Loucy (cell line): ENCODE measurements at regions not wholly inside any gene's neighbourhood (a gene's known extent, or its start where the extent isn't known, plus 50 kb on each side); places are given as distances from the start of the nearest gene placed in this dataset.
"Not testable (repeated sequence)": the region's sequence is repeated elsewhere in the genome, so short reads cannot be mapped to it uniquely, and the experiment has no call there.

Source experiments
- H2AFZ ChIP-seq: fragments of 200-600 bp; sonication (generic); 2 replicates; pipeline ENCODE4 v1.6.0; 2016; ENCODE audit warnings: antibody characterized with exemption, mild to moderate bottlenecking, low read length, moderate library complexity
- H3F3A ChIP-seq: fragments of 200-600 bp; 2 replicates; pipeline ENCODE4 v1.6.0; 2016; ENCODE audit warnings: antibody characterized with exemption, low read depth, mild to moderate bottlenecking
- H3K27me3 ChIP-seq: fragments of 200-600 bp; sonication (generic); 2 replicates; pipeline ENCODE4 v1.6.1; 2014; ENCODE audit warnings: low read length, mild to moderate bottlenecking; ENCODE audit not compliant: insufficient read depth, poor library complexity, severe bottlenecking
- H3K36me3 ChIP-seq: fragments of 200-600 bp; sonication (generic); 2 replicates; pipeline ENCODE4 v1.6.1; 2016; ENCODE audit warnings: low read length; ENCODE audit not compliant: insufficient read depth
- H3K4me1 ChIP-seq: fragments of 200-600 bp; sonication (generic); 2 replicates; pipeline ENCODE4 v1.5.1; 2014; ENCODE audit warnings: low read length, mild to moderate bottlenecking; ENCODE audit not compliant: insufficient read depth, poor library complexity, severe bottlenecking
- H3K4me2 ChIP-seq: fragments of 200-600 bp; sonication (generic); 2 replicates; pipeline ENCODE4 v1.6.0; 2014; ENCODE audit warnings: antibody characterized with exemption, low read length, low read depth, mild to moderate bottlenecking; ENCODE audit not compliant: poor library complexity, severe bottlenecking
- H3K4me3 ChIP-seq: fragments of 200-600 bp; sonication (generic); 2 replicates; pipeline ENCODE4 v1.5.1; 2014; ENCODE audit warnings: low read length, mild to moderate bottlenecking, mixed read lengths; ENCODE audit not compliant: poor library complexity, severe bottlenecking
- H3K79me2 ChIP-seq: fragments of 200-600 bp; sonication (generic); 2 replicates; pipeline ENCODE4 v1.6.1; 2014; ENCODE audit warnings: low read length; ENCODE audit not compliant: insufficient read depth
- H3K9ac ChIP-seq: fragments of 200-600 bp; sonication (generic); 2 replicates; pipeline ENCODE4 v1.6.0; 2014; ENCODE audit warnings: mild to moderate bottlenecking, low read depth, low read length, moderate library complexity; ENCODE audit not compliant: poor library complexity, severe bottlenecking
- H3K9me2 ChIP-seq: fragments of 200-600 bp; sonication (generic); replicated peaks from 2 replicates; pipeline ENCODE4 v1.6.1; 2016; ENCODE audit warnings: low read depth, low read length, mixed read lengths
- H3K9me3 ChIP-seq: fragments of 200-600 bp; sonication (generic); 2 replicates; pipeline ENCODE4 v1.6.1; 2014; ENCODE audit warnings: mild to moderate bottlenecking, antibody characterized with exemption, low read length, low read depth; ENCODE audit not compliant: insufficient read depth
- H4K20me1 ChIP-seq: fragments of 200-600 bp; sonication (generic); 2 replicates; pipeline ENCODE4 v1.6.0; 2014; ENCODE audit warnings: antibody characterized with exemption, low read length, mild to moderate bottlenecking; ENCODE audit not compliant: insufficient read depth, poor library complexity, severe bottlenecking
- TF ChIP-seq, protein P1 (sequence below): fragments of 200-600 bp; sonication (generic); conservative IDR thresholded peaks from 2 replicates; pipeline ENCODE4 v1.5.1; 2014; ENCODE audit warnings: mild to moderate bottlenecking, antibody characterized with exemption, low read length

DNA sequence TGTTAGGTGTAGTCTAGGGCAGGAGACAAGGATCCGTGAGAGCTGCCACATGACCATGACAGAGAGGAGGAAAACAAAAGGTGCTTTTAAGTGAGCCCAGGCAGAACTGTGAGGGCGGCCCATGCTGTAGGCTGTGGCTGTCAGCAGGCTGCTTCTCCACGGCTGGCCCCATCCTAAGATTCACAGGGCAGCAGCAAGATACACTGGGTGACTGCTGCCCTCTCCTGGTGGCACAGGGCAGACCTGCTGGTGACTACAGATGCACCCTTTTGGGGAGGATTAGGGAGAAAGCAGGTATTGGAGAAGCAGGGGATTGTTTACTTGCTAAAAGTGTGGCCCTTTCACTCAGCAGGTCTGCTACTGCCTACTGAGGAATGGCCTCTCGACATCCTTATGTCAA lies 112.2 kb upstream of the CCZ1B start:
- not testable (repeated sequence) for H3F3A ChIP-seq, H3K4me3 ChIP-seq, H3K4me2 ChIP-seq, H3K9ac ChIP-seq, H3K79me2 ChIP-seq, H3K36me3 ChIP-seq, H3K9me3 ChIP-seq, H3K4me1 ChIP-seq, H2AFZ ChIP-seq, H3K27me3 ChIP-seq, H3K9me2 ChIP-seq, H4K20me1 ChIP-seq
- TF ChIP-seq, protein P1, sequence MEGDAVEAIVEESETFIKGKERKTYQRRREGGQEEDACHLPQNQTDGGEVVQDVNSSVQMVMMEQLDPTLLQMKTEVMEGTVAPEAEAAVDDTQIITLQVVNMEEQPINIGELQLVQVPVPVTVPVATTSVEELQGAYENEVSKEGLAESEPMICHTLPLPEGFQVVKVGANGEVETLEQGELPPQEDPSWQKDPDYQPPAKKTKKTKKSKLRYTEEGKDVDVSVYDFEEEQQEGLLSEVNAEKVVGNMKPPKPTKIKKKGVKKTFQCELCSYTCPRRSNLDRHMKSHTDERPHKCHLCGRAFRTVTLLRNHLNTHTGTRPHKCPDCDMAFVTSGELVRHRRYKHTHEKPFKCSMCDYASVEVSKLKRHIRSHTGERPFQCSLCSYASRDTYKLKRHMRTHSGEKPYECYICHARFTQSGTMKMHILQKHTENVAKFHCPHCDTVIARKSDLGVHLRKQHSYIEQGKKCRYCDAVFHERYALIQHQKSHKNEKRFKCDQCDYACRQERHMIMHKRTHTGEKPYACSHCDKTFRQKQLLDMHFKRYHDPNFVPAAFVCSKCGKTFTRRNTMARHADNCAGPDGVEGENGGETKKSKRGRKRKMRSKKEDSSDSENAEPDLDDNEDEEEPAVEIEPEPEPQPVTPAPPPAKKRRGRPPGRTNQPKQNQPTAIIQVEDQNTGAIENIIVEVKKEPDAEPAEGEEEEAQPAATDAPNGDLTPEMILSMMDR, result peak; percentile 46

DNA sequence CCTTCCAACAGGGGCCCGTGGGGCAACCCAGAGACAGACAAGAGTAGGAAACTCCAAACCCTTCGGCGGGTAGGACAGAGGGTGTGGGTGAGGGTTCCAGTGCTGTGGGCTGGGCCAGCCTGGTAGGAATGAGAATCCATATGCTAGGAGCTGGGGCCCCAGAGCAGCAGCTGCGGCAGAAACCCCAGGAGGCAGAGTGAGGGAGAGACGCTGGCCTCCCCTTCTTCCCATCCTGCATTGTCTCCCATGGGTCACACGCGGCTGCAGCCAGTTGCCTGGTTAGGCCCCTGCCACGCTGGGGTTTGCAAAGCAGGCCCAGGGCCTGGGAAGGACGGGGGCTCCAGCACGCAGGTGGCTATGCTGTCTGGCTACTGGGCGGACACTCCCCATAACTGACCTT lies 113.1 kb upstream of the CCZ1B start:
- H3K4me3 ChIP-seq, H3F3A ChIP-seq, H3K27me3 ChIP-seq, H3K4me2 ChIP-seq, H4K20me1 ChIP-seq, H3K9me2 ChIP-seq, H2AFZ ChIP-seq, H3K9ac ChIP-seq, H3K4me1 ChIP-seq, H3K36me3 ChIP-seq, H3K79me2 ChIP-seq, H3K9me3 ChIP-seq: not testable (repeated sequence)

- H2AFZ ChIP-seq, H4K20me1 ChIP-seq, H3K27me3 ChIP-seq, H3K79me2 ChIP-seq, H3F3A ChIP-seq, H3K4me2 ChIP-seq, H3K36me3 ChIP-seq, H3K9ac ChIP-seq, H3K9me2 ChIP-seq, H3K4me1 ChIP-seq, H3K4me3 ChIP-seq, H3K9me3 ChIP-seq: not testable (repeated sequence)
These were observed 113.8 kb upstream of the CCZ1B start for GRCh38 chr7:6939896-6940295.

DNA sequence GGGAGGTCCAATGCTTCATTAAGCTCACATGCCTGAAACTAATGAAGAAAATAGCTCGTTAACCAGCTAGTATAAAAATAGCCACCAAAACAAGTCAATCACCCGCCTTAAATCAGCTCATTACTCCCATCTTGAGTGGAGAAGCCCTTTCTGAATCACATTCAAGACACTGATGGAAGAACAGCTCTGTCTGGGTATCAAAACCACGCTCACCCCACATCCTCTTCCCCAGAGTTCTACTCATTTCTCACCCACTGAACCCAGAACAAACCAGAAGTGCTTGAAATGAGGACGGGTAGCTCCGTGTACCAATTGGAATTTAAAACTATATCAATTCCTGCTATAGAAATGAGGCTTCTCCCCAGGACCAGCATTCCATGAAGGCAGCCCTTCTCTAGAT lies 120.8 kb upstream of the CCZ1B start:
- not testable (repeated sequence) for H2AFZ ChIP-seq, H3F3A ChIP-seq, H3K36me3 ChIP-seq, H3K4me3 ChIP-seq, H3K4me1 ChIP-seq, H3K4me2 ChIP-seq, H3K9ac ChIP-seq, H3K9me2 ChIP-seq, H3K9me3 ChIP-seq, H4K20me1 ChIP-seq, H3K79me2 ChIP-seq, H3K27me3 ChIP-seq

DNA sequence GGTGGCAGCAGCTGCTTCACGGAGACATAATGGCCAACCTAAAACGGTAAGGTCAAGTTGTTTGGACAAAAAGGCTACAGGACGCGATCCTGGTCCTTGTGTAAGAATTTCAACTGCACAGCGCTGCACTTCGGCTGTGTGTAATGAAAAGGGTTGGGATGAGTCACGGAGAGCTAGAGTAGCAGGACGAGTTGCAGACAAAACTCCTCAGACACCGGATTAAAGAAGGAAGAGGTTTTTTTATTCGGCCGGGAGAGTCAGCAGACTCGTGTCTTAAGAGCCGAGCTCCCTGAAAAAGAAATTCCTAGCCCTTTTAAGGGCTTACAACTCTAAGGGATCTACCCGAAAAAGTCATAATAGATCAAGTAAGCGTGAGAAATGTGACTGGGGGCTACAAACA lies 124.2 kb upstream of the CCZ1B start:
- H3K4me2 ChIP-seq, H3K4me3 ChIP-seq, H2AFZ ChIP-seq, H3K4me1 ChIP-seq, H3K79me2 ChIP-seq, H3K36me3 ChIP-seq, H3K9me3 ChIP-seq, H3K27me3 ChIP-seq, H3K9ac ChIP-seq, H4K20me1 ChIP-seq, H3F3A ChIP-seq, H3K9me2 ChIP-seq: not testable (repeated sequence)

DNA sequence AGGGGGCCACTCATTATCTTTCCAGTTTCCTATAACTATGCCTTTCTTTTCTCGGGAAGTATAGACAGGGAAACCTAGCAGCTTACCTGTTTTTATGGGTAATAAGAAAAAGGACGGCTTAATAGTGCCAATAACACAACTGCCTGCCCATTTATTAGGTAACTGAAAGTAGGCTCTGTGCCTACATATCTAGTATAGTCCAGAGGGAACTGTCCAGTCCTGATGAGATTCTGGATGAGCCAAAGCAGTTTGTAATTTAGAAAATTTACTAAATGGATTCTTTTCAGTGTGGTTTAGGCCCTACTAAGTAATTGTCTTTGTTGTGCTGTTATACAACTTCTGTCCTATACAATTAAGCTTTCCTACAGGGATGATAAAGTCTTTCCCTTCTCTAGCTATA lies 125.5 kb upstream of the CCZ1B start:
- H3K9me2 ChIP-seq, H4K20me1 ChIP-seq, H3K79me2 ChIP-seq, H3K9me3 ChIP-seq, H3K4me3 ChIP-seq, H3K27me3 ChIP-seq, H3K4me2 ChIP-seq, H3K9ac ChIP-seq, H2AFZ ChIP-seq, H3F3A ChIP-seq, H3K36me3 ChIP-seq, H3K4me1 ChIP-seq: not testable (repeated sequence)
